Dermis blood vessel endothelial cell (primary cell): ENCODE measurements at regions not wholly inside any gene's neighbourhood (a gene's known extent, or its start where the extent isn't known, plus 50 kb on each side); places are given as distances from the start of the nearest gene placed in this dataset.
"Not testable (repeated sequence)": the region's sequence is repeated elsewhere in the genome, so short reads cannot be mapped to it uniquely, and the experiment has no call there.

Experiments used
- DNase-seq: peaks from one replicate; pipeline ENCODE4 v3.0.0; 2010

GRCh38 chr1:96095849-96096612, 625.6 kb upstream of the PTBP2 start:
- DNase-seq: no peak

GRCh38 chr1:96096613-96097321, 624.8 kb upstream of the PTBP2 start:
- DNase-seq: no peak

- DNase-seq: no peak
These were observed 617.1 kb upstream of the PTBP2 start for GRCh38 chr1:96104506-96104905.

- DNase-seq: no peak
These were observed 616.7 kb upstream of the PTBP2 start for GRCh38 chr1:96104906-96105305.

- DNase-seq: no peak
These were observed 604.9 kb upstream of the PTBP2 start for GRCh38 chr1:96116731-96117130.

GRCh38 chr1:96130432-96130831, 591.2 kb upstream of the PTBP2 start:
- DNase-seq: no peak

- DNase-seq: no peak
These were observed 576.9 kb upstream of the PTBP2 start for GRCh38 chr1:96144636-96145035.

- DNase-seq: no peak
These were observed 576.1 kb upstream of the PTBP2 start for GRCh38 chr1:96145492-96145891.

GRCh38 chr1:96152957-96153356, 568.6 kb upstream of the PTBP2 start:
- DNase-seq: not testable (repeated sequence)

- DNase-seq: no peak
These were observed 564.5 kb upstream of the PTBP2 start for GRCh38 chr1:96157101-96157500.

GRCh38 chr1:96159379-96159778, 562.2 kb upstream of the PTBP2 start:
- no peak for DNase-seq

- no peak for DNase-seq
These were observed 557.5 kb upstream of the PTBP2 start for GRCh38 chr1:96164053-96164452.

GRCh38 chr1:96178053-96178452, 543.5 kb upstream of the PTBP2 start:
- no peak for DNase-seq

GRCh38 chr1:96183485-96183884, 538.1 kb upstream of the PTBP2 start:
- DNase-seq: no peak

- no peak for DNase-seq
These were observed 537.7 kb upstream of the PTBP2 start for GRCh38 chr1:96183928-96184327.

- DNase-seq: no peak
These were observed 536.4 kb upstream of the PTBP2 start for GRCh38 chr1:96185181-96185580.

GRCh38 chr1:96187020-96187419, 534.6 kb upstream of the PTBP2 start:
- DNase-seq: no peak

- no peak for DNase-seq
These were observed 530.4 kb upstream of the PTBP2 start for GRCh38 chr1:96191165-96191564.

- DNase-seq: no peak
These were observed 515.1 kb upstream of the PTBP2 start for GRCh38 chr1:96206451-96206850.

- no peak for DNase-seq
These were observed 513.6 kb upstream of the PTBP2 start for GRCh38 chr1:96207936-96208335.

- DNase-seq: no peak
These were observed 513.2 kb upstream of the PTBP2 start for GRCh38 chr1:96208428-96208827.

- DNase-seq: no peak
These were observed 511.5 kb upstream of the PTBP2 start for GRCh38 chr1:96210054-96210453.

GRCh38 chr1:96211202-96211601, 510.4 kb upstream of the PTBP2 start:
- DNase-seq: no peak

- DNase-seq: no peak
These were observed 506.6 kb upstream of the PTBP2 start for GRCh38 chr1:96214982-96215381.
